IMR-90 (cell line): ENCODE measurements at regions not wholly inside any gene's neighbourhood (a gene's known extent, or its start where the extent isn't known, plus 50 kb on each side); places are given as distances from the start of the nearest gene placed in this dataset.

Source experiments
- ATAC-seq: fragments of 200-7000 bp; cut with Tn5 transposase; 2 replicates; pipeline ENCODE4 v1.9.1; 2020; ENCODE audit warnings: low read depth, mild to moderate bottlenecking, moderate library complexity
- BruUV-seq: library from RNA; stranded (reverse); fragments of 400-500 nt; replicated peaks from 2 replicates; lab custom pipeline; 2021; lab: Mats Ljungman, UMichigan
- CTCF ChIA-PET: fragments of 300-600 bp; formaldehyde crosslinking; extraction: SDS; loops from one replicate; lab custom pipeline; 2021; ENCODE audit warnings: antibody characterized with exemption; lab: Yijun Ruan, JAX
- POLR2A ChIA-PET: fragments of 300-600 bp; sonication (Branson Sonifier 250); formaldehyde crosslinking; loops from one replicate; lab custom pipeline; 2022; ENCODE audit warnings: antibody characterized with exemption; ENCODE audit not compliant: unreplicated experiment; lab: Charles Lee
- DNase-seq: peaks from one replicate; pipeline ENCODE4 v3.0.0; 2013
- H2AFZ ChIP-seq: replicated peaks from 2 replicates; pipeline ENCODE3; 2013; ENCODE audit warnings: low read length, mild to moderate bottlenecking; ENCODE audit not compliant: poor library complexity
- H2AK5ac ChIP-seq: 2 replicates; pipeline ENCODE4 v1.6.1; 2013; ENCODE audit warnings: low read depth, low read length, inconsistent platforms
- H2AK9ac ChIP-seq: replicated peaks from 2 replicates; pipeline ENCODE3; 2013; ENCODE audit warnings: mild to moderate bottlenecking, low read depth, low read length, moderate library complexity; ENCODE audit not compliant: poor library complexity
- H2BK120ac ChIP-seq: 2 replicates; pipeline ENCODE4 v1.6.1; 2013; ENCODE audit warnings: low read depth, low read length, inconsistent platforms
- H2BK15ac ChIP-seq: 3 replicates; pipeline ENCODE4 v1.6.1; 2013; ENCODE audit warnings: low read depth, low read length, inconsistent platforms
- H2BK20ac ChIP-seq: 2 replicates; pipeline ENCODE4 v1.6.1; 2013; ENCODE audit warnings: low read depth, mild to moderate bottlenecking, inconsistent platforms, low read length, moderate library complexity
- H2BK5ac ChIP-seq: 2 replicates; pipeline ENCODE4 v1.6.1; 2013; ENCODE audit warnings: mild to moderate bottlenecking, low read depth, low read length, inconsistent platforms; ENCODE audit not compliant: poor library complexity, severe bottlenecking
- H3K14ac ChIP-seq: replicated peaks from 2 replicates; pipeline ENCODE4 v1.6.1; 2013; ENCODE audit warnings: low read depth, low read length, inconsistent platforms
- H3K18ac ChIP-seq: 2 replicates; pipeline ENCODE4 v1.6.1; 2013; ENCODE audit warnings: low read depth, low read length, control low read depth
- H3K23ac ChIP-seq: 2 replicates; pipeline ENCODE4 v1.6.1; 2013; ENCODE audit warnings: low read depth, low read length, inconsistent platforms
- H3K27ac ChIP-seq: 2 replicates; pipeline ENCODE4 v1.5.1; 2013; ENCODE audit warnings: mild to moderate bottlenecking, control low read depth, low read length; ENCODE audit not compliant: insufficient read depth
- H3K27me3 ChIP-seq: 2 replicates; pipeline ENCODE4 v1.6.1; 2013; ENCODE audit warnings: low read length; ENCODE audit not compliant: control insufficient read depth, insufficient read depth
- H3K36me3 ChIP-seq: 2 replicates; pipeline ENCODE4 v1.6.1; 2013; ENCODE audit warnings: low read length, mixed read lengths; ENCODE audit not compliant: control insufficient read depth, insufficient read depth
- H3K4ac ChIP-seq: 2 replicates; pipeline ENCODE4 v1.6.1; 2013; ENCODE audit warnings: low read depth, low read length, inconsistent platforms
- H3K4me1 ChIP-seq: 2 replicates; pipeline ENCODE4 v1.6.1; 2013; ENCODE audit warnings: low read length, mixed read lengths; ENCODE audit not compliant: control insufficient read depth, insufficient read depth
- H3K4me2 ChIP-seq: 2 replicates; pipeline ENCODE4 v1.6.1; 2013; ENCODE audit warnings: low read depth, mild to moderate bottlenecking, control low read depth, low read length, moderate library complexity
- H3K4me3 ChIP-seq: 2 replicates; pipeline ENCODE4 v1.5.1; 2013; ENCODE audit warnings: low read depth, mild to moderate bottlenecking, control low read depth, low read length, moderate library complexity; ENCODE audit not compliant: insufficient read depth
- H3K56ac ChIP-seq: 2 replicates; pipeline ENCODE4 v1.6.1; 2013; ENCODE audit warnings: low read length, inconsistent platforms; ENCODE audit not compliant: insufficient read depth; ENCODE audit errors: extremely low read depth
- H3K79me1 ChIP-seq, 2 experiments: 2 replicates each; pipeline ENCODE4 v1.6.1; 2013; ENCODE audit warnings: low read length in 2 of 2, inconsistent platforms in 1 of 2, low read depth in 1 of 2
- H3K9ac ChIP-seq: 2 replicates; pipeline ENCODE4 v1.6.1; 2013; ENCODE audit warnings: low read depth, low read length, control low read depth
- H3K9me1 ChIP-seq: 2 replicates; pipeline ENCODE4 v1.6.1; 2013; ENCODE audit warnings: low read length, inconsistent platforms; ENCODE audit not compliant: insufficient read depth
- H3K9me3 ChIP-seq: 2 replicates; pipeline ENCODE4 v1.6.1; 2013; ENCODE audit warnings: low read length; ENCODE audit not compliant: control insufficient read depth, insufficient read depth
- H4K20me1 ChIP-seq: 2 replicates; pipeline ENCODE4 v1.6.1; 2013; ENCODE audit warnings: low read length, inconsistent platforms; ENCODE audit not compliant: insufficient read depth
- H4K5ac ChIP-seq: 2 replicates; pipeline ENCODE4 v1.6.1; 2013; ENCODE audit warnings: mild to moderate bottlenecking, low read depth, low read length, control low read depth
- H4K8ac ChIP-seq, 2 experiments: 2 replicates each; pipeline ENCODE4 v1.6.1; 2013; ENCODE audit warnings: low read depth in 2 of 2, low read length in 2 of 2, control low read depth in 1 of 2, inconsistent platforms in 1 of 2
- H4K91ac ChIP-seq: 2 replicates; pipeline ENCODE4 v1.6.1; 2013; ENCODE audit warnings: low read depth, low read length, inconsistent platforms; ENCODE audit not compliant: insufficient read depth
- BHLHE40 ChIP-seq: fragments of 150-350 bp; IDR thresholded peaks from 2 replicates; pipeline ENCODE4 v1.6.1; 2016; ENCODE audit warnings: mild to moderate bottlenecking, low read depth, low read length
- CEBPB ChIP-seq: IDR thresholded peaks from 2 replicates; pipeline ENCODE4 v1.6.1; 2012; ENCODE audit warnings: low read depth, low read length, improper control_type of control experiment
- CHD1 ChIP-seq: IDR thresholded peaks from 2 replicates; pipeline ENCODE4 v1.6.1; 2012; ENCODE audit warnings: low read depth, low read length, improper control_type of control experiment
- FOS ChIP-seq: fragments of 150-350 bp; IDR thresholded peaks from 2 replicates; pipeline ENCODE4 v1.6.1; 2016; ENCODE audit warnings: low read depth, low read length
- MAFK ChIP-seq: IDR thresholded peaks from 2 replicates; pipeline ENCODE4 v1.6.1; 2012; ENCODE audit warnings: low read depth, low read length, improper control_type of control experiment
- MAZ ChIP-seq: IDR thresholded peaks from 2 replicates; pipeline ENCODE4 v1.6.1; 2012; ENCODE audit warnings: low read depth, mild to moderate bottlenecking, low read length, improper control_type of control experiment, moderate library complexity, borderline replicate concordance
- MXI1 ChIP-seq: IDR thresholded peaks from 2 replicates; pipeline ENCODE4 v1.6.1; 2012; ENCODE audit warnings: low read depth, mild to moderate bottlenecking, low read length, moderate library complexity, borderline replicate concordance
- NFE2L2 ChIP-seq: fragments of 150-350 bp; IDR thresholded peaks from 2 replicates; pipeline ENCODE4 v1.6.1; 2016; ENCODE audit warnings: low read depth, mild to moderate bottlenecking, low read length
- POLR2A ChIP-seq: IDR thresholded peaks from 2 replicates; pipeline ENCODE4 v1.6.1; 2012; ENCODE audit warnings: mild to moderate bottlenecking, low read depth, low read length
- RAD21 ChIP-seq: IDR thresholded peaks from 2 replicates; pipeline ENCODE4 v1.6.1; 2012; ENCODE audit warnings: low read length, improper control_type of control experiment
- RCOR1 ChIP-seq: IDR thresholded peaks from 2 replicates; pipeline ENCODE4 v1.6.1; 2012; ENCODE audit warnings: mild to moderate bottlenecking, low read length, improper control_type of control experiment; ENCODE audit not compliant: insufficient replicate concordance
- RFX5 ChIP-seq: IDR thresholded peaks from 2 replicates; pipeline ENCODE4 v1.8.0; 2012; ENCODE audit warnings: low read depth, mild to moderate bottlenecking, low read length, moderate library complexity
- SMC3 ChIP-seq: fragments of 150-350 bp; IDR thresholded peaks from 2 replicates; pipeline ENCODE4 v1.6.1; 2016; ENCODE audit warnings: low read depth, mild to moderate bottlenecking, antibody characterized with exemption, low read length, moderate library complexity
- WGBS, 2 experiments: methylation state at CpG; one replicate each; pipeline versions ENCODE4 v1.1.5 to v1.1.7; 2013; ENCODE audit warnings: missing lambda C conversion rate in 2 of 2; ENCODE audit not compliant: insufficient read length in 1 of 2; ENCODE audit errors: extremely low coverage in 2 of 2; 5-methylcytosine and 5-hydroxymethylcytosine counted together
- dilution Hi-C: fragments of 300-500 bp; cut with HindIII; formaldehyde crosslinking; loops from one replicate; pipeline ENCODE4 v1.14.3; 2018; ENCODE audit warnings: low sequenced_read_pairs; ENCODE audit not compliant: unreplicated experiment
- in situ Hi-C: fragments of 300-500 bp; cut with MboI; formaldehyde crosslinking; loops from 3 replicates; pipeline ENCODE4 v1.14.3; 2019; ENCODE audit warnings: low sequenced_read_pairs, inconsistent platforms, mixed read lengths
- intact Hi-C: fragments of 100-400 bp; cut with micrococcal nuclease; formaldehyde crosslinking; loops from 2 replicates; pipeline ENCODE4 v1.10.0; 2022
- TF ChIP-seq, protein P1 (sequence below): conservative IDR thresholded peaks from 2 replicates; pipeline ENCODE4 v1.5.1; 2012; ENCODE audit warnings: mild to moderate bottlenecking, low read depth, low read length, improper control_type of control experiment
- TF ChIP-seq, protein P2 (sequence below): fragments of 150-350 bp; IDR thresholded peaks from 2 replicates; pipeline ENCODE4 v1.6.1; 2016; ENCODE audit warnings: low read depth, mild to moderate bottlenecking, low read length, moderate library complexity, borderline replicate concordance

DNA sequence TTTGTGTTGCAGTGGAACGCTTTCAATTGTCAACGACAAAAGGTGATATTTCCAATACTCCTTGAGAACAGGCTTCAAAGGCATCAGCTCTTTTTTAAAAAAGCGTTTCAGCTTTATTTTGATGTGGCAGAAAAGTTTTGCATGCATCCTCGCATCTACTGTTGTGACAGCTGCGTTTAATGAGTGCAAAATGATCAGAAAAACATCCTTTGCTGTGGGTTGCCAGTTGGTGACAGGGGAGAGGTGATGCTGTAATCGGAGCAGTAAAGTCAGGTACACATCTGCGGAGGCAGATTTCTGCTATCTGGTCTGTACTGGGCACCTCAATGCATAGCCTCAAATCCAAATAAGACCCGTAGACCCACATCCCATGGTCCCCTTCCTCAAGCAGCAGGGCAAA, 91.9 kb upstream of the POU3F3 start:
- in situ Hi-C loops: no loop called here
- no peak overlapping the region for H3K18ac ChIP-seq
- dilution Hi-C loops: no loop called here
- no peak overlapping the region for H2AK5ac ChIP-seq
- BruUV-seq: no TSS peak
- no peaks in the 10 kb centered on the region for H3K9me1 ChIP-seq
- TF ChIP-seq, protein P1, sequence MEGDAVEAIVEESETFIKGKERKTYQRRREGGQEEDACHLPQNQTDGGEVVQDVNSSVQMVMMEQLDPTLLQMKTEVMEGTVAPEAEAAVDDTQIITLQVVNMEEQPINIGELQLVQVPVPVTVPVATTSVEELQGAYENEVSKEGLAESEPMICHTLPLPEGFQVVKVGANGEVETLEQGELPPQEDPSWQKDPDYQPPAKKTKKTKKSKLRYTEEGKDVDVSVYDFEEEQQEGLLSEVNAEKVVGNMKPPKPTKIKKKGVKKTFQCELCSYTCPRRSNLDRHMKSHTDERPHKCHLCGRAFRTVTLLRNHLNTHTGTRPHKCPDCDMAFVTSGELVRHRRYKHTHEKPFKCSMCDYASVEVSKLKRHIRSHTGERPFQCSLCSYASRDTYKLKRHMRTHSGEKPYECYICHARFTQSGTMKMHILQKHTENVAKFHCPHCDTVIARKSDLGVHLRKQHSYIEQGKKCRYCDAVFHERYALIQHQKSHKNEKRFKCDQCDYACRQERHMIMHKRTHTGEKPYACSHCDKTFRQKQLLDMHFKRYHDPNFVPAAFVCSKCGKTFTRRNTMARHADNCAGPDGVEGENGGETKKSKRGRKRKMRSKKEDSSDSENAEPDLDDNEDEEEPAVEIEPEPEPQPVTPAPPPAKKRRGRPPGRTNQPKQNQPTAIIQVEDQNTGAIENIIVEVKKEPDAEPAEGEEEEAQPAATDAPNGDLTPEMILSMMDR: no peak
- no peak for TF ChIP-seq MAFK
- TF ChIP-seq MXI1: no peak
- TF ChIP-seq RCOR1: no peak
- no peak for TF ChIP-seq POLR2A
- no peak for TF ChIP-seq SMC3
- TF ChIP-seq NFE2L2: no peak
- TF ChIP-seq FOS: no peak
- no peak for TF ChIP-seq CHD1
- no peak for TF ChIP-seq BHLHE40
- TF ChIP-seq, protein P2, sequence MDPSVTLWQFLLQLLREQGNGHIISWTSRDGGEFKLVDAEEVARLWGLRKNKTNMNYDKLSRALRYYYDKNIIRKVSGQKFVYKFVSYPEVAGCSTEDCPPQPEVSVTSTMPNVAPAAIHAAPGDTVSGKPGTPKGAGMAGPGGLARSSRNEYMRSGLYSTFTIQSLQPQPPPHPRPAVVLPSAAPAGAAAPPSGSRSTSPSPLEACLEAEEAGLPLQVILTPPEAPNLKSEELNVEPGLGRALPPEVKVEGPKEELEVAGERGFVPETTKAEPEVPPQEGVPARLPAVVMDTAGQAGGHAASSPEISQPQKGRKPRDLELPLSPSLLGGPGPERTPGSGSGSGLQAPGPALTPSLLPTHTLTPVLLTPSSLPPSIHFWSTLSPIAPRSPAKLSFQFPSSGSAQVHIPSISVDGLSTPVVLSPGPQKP: no peak
- TF ChIP-seq MAZ: no peak
- no peak for TF ChIP-seq RAD21
- TF ChIP-seq RFX5: no peak
- TF ChIP-seq CEBPB: no peak
- no peaks in the 10 kb centered on the region for H3K4me1 ChIP-seq
- ATAC-seq: no peak
- H3K9ac ChIP-seq: no peak overlapping the region
- H3K23ac ChIP-seq: no peak overlapping the region
- no peak overlapping the region for H2BK120ac ChIP-seq
- H4K5ac ChIP-seq: no peak overlapping the region
- no peak overlapping the region for H2BK20ac ChIP-seq
- H3K56ac ChIP-seq: no peak overlapping the region
- no peak overlapping the region for H3K4me3 ChIP-seq
- no peak overlapping the region for H2BK5ac ChIP-seq
- POLR2A ChIA-PET: no interaction called here
- H3K27me3 ChIP-seq: no peaks in the 10 kb centered on the region
- CTCF ChIA-PET: no interaction called here
- no peak overlapping the region for H4K8ac ChIP-seq
- no peaks in the 10 kb centered on the region for H3K79me1 ChIP-seq
- H3K4me2 ChIP-seq: no peak overlapping the region
- peaks cover 10% of the 10 kb centered on the region; the same call in 1 of the 2 replicates for H3K9me3 ChIP-seq
- H2AFZ ChIP-seq: no peak overlapping the region
- no peaks in the 10 kb centered on the region for H4K20me1 ChIP-seq
- H3K36me3 ChIP-seq: no peaks in the 10 kb centered on the region
- H2BK15ac ChIP-seq: no peak overlapping the region
- no peak for DNase-seq
- no CpG with 5 or more reads among the region's 8 CpGs for WGBS, 2 experiments
- H3K14ac ChIP-seq: no peak overlapping the region
- intact Hi-C loops: no loop called here
- no peak overlapping the region for H3K27ac ChIP-seq
- H2AK9ac ChIP-seq: no peak overlapping the region
- H4K91ac ChIP-seq: no peak overlapping the region
- H3K4ac ChIP-seq: no peak overlapping the region
